Fibroblast of pulmonary artery (primary cell): ENCODE measurements at regions not wholly inside any gene's neighbourhood (a gene's known extent, or its start where the extent isn't known, plus 50 kb on each side); places are given as distances from the start of the nearest gene placed in this dataset.
"Not testable (repeated sequence)": the region's sequence is repeated elsewhere in the genome, so short reads cannot be mapped to it uniquely, and the experiment has no call there.

Source experiments
- DNase-seq: peaks from one replicate; pipeline ENCODE4 v3.0.0-alpha.2; 2010; ENCODE audit warnings: low read depth
- H3K4me3 ChIP-seq: replicated peaks from 2 replicates; pipeline ENCODE4 v1.5.1; 2011; ENCODE audit warnings: low read depth, mild to moderate bottlenecking, control low read depth, low read length, moderate library complexity
- CTCF ChIP-seq: IDR thresholded peaks from 2 replicates; pipeline ENCODE4 v1.5.1; 2011; ENCODE audit warnings: mild to moderate bottlenecking, control low read depth, low read length, inconsistent platforms; ENCODE audit errors: missing control alignments

- no peak overlapping the region for H3K4me3 ChIP-seq
- TF ChIP-seq CTCF = no peak
- no peak for DNase-seq
These were observed 163.2 kb upstream of the FOXF1 start for GRCh38 chr16:86347090-86347489.

GRCh38 chr16:86347916-86348555, 162.3 kb upstream of the FOXF1 start:
- TF ChIP-seq CTCF = no peak
- no peak overlapping the region for H3K4me3 ChIP-seq
- no peak for DNase-seq

GRCh38 chr16:86349338-86349900, 160.9 kb upstream of the FOXF1 start:
- DNase-seq = no peak
- no peak for TF ChIP-seq CTCF

GRCh38 chr16:86350289-86350688, 160.0 kb upstream of the FOXF1 start:
- H3K4me3 ChIP-seq = no peak overlapping the region
- no peak for DNase-seq
- TF ChIP-seq CTCF = no peak

More at GRCh38 chr16:86349338-86349900, 160.9 kb upstream of the FOXF1 start:
- H3K4me3 ChIP-seq = no peak overlapping the region

- TF ChIP-seq CTCF = no peak
- no peak for DNase-seq
- no peak overlapping the region for H3K4me3 ChIP-seq
These were observed 159.1 kb upstream of the FOXF1 start for GRCh38 chr16:86351041-86351784.

- DNase-seq, H3K4me3 ChIP-seq: not testable (repeated sequence)
These were observed 158.6 kb upstream of the FOXF1 start for GRCh38 chr16:86351785-86352139.

GRCh38 chr16:86353148-86353547, 157.2 kb upstream of the FOXF1 start:
- TF ChIP-seq CTCF = no peak
- no peak for DNase-seq
- H3K4me3 ChIP-seq = no peak overlapping the region
